Keratinocyte (primary cell): ENCODE measurements at regions not wholly inside any gene's neighbourhood (a gene's known extent, or its start where the extent isn't known, plus 50 kb on each side); places are given as distances from the start of the nearest gene placed in this dataset.
"Not testable (repeated sequence)": the region's sequence is repeated elsewhere in the genome, so short reads cannot be mapped to it uniquely, and the experiment has no call there.

ENCODE experiments used
- DNase-seq: peaks from one replicate; pipeline ENCODE4 v3.0.0-alpha.2; 2011; ENCODE audit warnings: low read depth, missing footprints, low spot score
- FAIRE-seq: peaks from 2 replicates; lab custom pipeline; 2011; peaks lifted over from hg19 to GRCh38; lab: Jason Lieb, UNC
- H2AFZ ChIP-seq: 2 replicates; pipeline ENCODE4 v1.6.0; 2012; ENCODE audit warnings: low read length, control low read depth, inconsistent platforms; ENCODE audit not compliant: control insufficient read depth
- H3K27ac ChIP-seq: 2 replicates; pipeline ENCODE4 v1.5.1; 2011; ENCODE audit warnings: low read length; ENCODE audit not compliant: control insufficient read depth, insufficient read depth
- H3K27me3 ChIP-seq: 3 replicates; pipeline ENCODE4 v1.6.0; 2011; ENCODE audit warnings: low read length; ENCODE audit not compliant: control insufficient read depth, insufficient read depth; ENCODE audit errors: extremely low read depth
- H3K36me3 ChIP-seq, 2 experiments: 2 replicates in 1 of 2; 3 replicates in 1 of 2; pipeline ENCODE4 v1.5.1; 2011; ENCODE audit warnings: low read length in 2 of 2, mild to moderate bottlenecking in 1 of 2; ENCODE audit not compliant: control insufficient read depth in 2 of 2, insufficient read depth in 2 of 2; ENCODE audit errors: extremely low read depth in 1 of 2
- H3K4me1 ChIP-seq: 3 replicates; pipeline ENCODE4 v1.5.1; 2011; ENCODE audit warnings: low read length; ENCODE audit not compliant: control insufficient read depth, insufficient read depth; ENCODE audit errors: extremely low read depth
- H3K4me2 ChIP-seq: 3 replicates; pipeline ENCODE4 v1.6.0; 2011; ENCODE audit warnings: low read depth, low read length; ENCODE audit not compliant: control insufficient read depth, insufficient read depth; ENCODE audit errors: extremely low read depth
- H3K4me3 ChIP-seq, 3 experiments: fragments of 200-600 bp in 1 of 3; sonication (generic) in 1 of 3; 2 replicates in 2 of 3; 3 replicates in 1 of 3; pipeline ENCODE4 v1.5.1; 2011 to 2016; ENCODE audit warnings: low read length in 3 of 3, mild to moderate bottlenecking in 3 of 3, control low read depth in 2 of 3, inconsistent platforms in 1 of 3, low read depth in 1 of 3, mixed read lengths in 1 of 3, mixed run types in 1 of 3, moderate library complexity in 1 of 3; ENCODE audit not compliant: control insufficient read depth in 2 of 3, insufficient read depth in 2 of 3; ENCODE audit errors: extremely low read depth in 1 of 3
- H3K79me2 ChIP-seq: 2 replicates; pipeline ENCODE4 v1.6.0; 2012; ENCODE audit warnings: low read length; ENCODE audit not compliant: control insufficient read depth, insufficient read depth
- H3K9ac ChIP-seq: 3 replicates; pipeline ENCODE4 v1.6.0; 2011; ENCODE audit warnings: low read length; ENCODE audit not compliant: control insufficient read depth, insufficient read depth; ENCODE audit errors: extremely low read depth
- H3K9me1 ChIP-seq: 3 replicates; pipeline ENCODE4 v1.6.0; 2011; ENCODE audit warnings: low read length; ENCODE audit not compliant: control insufficient read depth, insufficient read depth; ENCODE audit errors: extremely low read depth
- H3K9me3 ChIP-seq: 2 replicates; pipeline ENCODE4 v1.5.1; 2012; ENCODE audit warnings: low read depth, low read length; ENCODE audit not compliant: control insufficient read depth
- H4K20me1 ChIP-seq: 3 replicates; pipeline ENCODE4 v1.6.0; 2011; ENCODE audit warnings: low read length; ENCODE audit not compliant: control insufficient read depth, insufficient read depth; ENCODE audit errors: extremely low read depth
- EZH2 ChIP-seq: IDR thresholded peaks from one replicate; pipeline ENCODE4 v1.6.1; 2012; ENCODE audit warnings: inconsistent platforms, mild to moderate bottlenecking, low read length, moderate library complexity
- dilution Hi-C: fragments of 300-500 bp; cut with MboI; formaldehyde crosslinking; loops from one replicate; pipeline ENCODE4 v1.7.0; 2020; ENCODE audit warnings: low sequenced_read_pairs; ENCODE audit not compliant: extremely low pct_ligation_motif_present
- TF ChIP-seq, protein P1 (sequence below), 3 experiments: IDR thresholded peaks in 1 of 3; conservative IDR thresholded peaks in 1 of 3; optimal IDR thresholded peaks in 1 of 3; 2 replicates in 2 of 3; 3 replicates in 1 of 3; pipeline versions ENCODE3 to v1.5.1; 2011; ENCODE audit warnings: low read length in 3 of 3, mild to moderate bottlenecking in 3 of 3, moderate library complexity in 2 of 3, control low read depth in 1 of 3, inconsistent platforms in 1 of 3; ENCODE audit not compliant: insufficient read depth in 2 of 3; ENCODE audit errors: extremely low read depth in 1 of 3

DNA sequence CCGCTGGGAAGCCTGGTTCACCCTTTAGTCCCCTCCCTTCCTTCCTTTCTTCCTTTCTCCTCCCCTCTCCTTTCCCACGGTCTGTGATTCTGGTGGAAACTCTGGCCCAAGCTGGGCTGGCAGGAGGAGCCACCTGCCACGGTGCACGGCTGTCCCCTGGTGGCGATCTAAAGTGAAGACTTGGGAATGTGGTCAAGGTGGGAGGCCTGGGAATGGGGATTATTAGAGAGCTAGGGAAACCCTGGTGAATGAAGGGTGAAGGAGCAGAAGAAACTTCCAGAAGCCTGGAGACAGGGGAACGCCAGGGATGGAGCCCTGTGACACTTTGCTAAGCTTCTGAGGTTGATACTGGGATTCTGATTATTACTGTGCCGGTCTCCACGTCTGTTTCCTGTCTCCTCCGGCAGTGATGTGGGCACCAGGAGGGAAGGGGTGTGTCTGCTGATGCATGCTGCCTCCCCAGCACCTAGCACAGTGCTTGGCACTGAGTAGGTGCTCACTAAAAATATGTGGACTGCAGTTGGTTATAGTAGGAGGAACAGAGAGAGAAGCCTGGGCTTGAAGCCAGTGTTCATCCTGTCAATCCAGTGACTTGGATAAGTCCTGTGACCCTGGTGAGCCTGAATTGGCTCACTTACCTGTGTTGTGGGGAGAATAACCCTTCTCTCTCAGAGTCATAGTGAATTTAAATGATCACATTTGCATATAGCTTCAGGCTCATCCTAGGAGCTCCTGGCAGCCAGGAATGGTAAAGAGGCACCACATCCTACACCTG is 71.2 kb upstream of the NBPF3 start:
- Histone ChIP-seq H3K36me3 (no peaks in the 10 kb centered on the region), H3K4me2 (no peak overlapping the region), H3K9me3 (no peaks in the 10 kb centered on the region), H3K4me1 (peaks cover 3% of the 10 kb centered on the region), H4K20me1 (no peaks in the 10 kb centered on the region), H2AFZ (no peak overlapping the region), H3K79me2 (no peaks in the 10 kb centered on the region), H3K27me3 (no peaks in the 10 kb centered on the region), H3K4me3 (no peak overlapping the region), H3K27ac (no peak overlapping the region), H3K9me1 (no peaks in the 10 kb centered on the region), H3K9ac (no peak overlapping the region)
- peak; percentile 83 for FAIRE-seq
- TF ChIP-seq, protein P1, sequence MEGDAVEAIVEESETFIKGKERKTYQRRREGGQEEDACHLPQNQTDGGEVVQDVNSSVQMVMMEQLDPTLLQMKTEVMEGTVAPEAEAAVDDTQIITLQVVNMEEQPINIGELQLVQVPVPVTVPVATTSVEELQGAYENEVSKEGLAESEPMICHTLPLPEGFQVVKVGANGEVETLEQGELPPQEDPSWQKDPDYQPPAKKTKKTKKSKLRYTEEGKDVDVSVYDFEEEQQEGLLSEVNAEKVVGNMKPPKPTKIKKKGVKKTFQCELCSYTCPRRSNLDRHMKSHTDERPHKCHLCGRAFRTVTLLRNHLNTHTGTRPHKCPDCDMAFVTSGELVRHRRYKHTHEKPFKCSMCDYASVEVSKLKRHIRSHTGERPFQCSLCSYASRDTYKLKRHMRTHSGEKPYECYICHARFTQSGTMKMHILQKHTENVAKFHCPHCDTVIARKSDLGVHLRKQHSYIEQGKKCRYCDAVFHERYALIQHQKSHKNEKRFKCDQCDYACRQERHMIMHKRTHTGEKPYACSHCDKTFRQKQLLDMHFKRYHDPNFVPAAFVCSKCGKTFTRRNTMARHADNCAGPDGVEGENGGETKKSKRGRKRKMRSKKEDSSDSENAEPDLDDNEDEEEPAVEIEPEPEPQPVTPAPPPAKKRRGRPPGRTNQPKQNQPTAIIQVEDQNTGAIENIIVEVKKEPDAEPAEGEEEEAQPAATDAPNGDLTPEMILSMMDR (optimal IDR thresholded peaks at IDR 0.05 in 1 of 3, IDR thresholded peaks at IDR 0.05 in 1 of 3, conservative IDR thresholded peaks at IDR 0.05 in 1 of 3; ENCODE audit: extremely low read depth in 1 of 3, insufficient read depth in 2 of 3, low read length in 3 of 3) = peak; percentile 98 to 100 (median 99)
- no peak for TF ChIP-seq EZH2
- no peak for DNase-seq
- dilution Hi-C loops = loop anchor here (10.0 kb wide), 1 partner anchor 124 kb away; no protein-coding TSS in a partner anchor

DNA sequence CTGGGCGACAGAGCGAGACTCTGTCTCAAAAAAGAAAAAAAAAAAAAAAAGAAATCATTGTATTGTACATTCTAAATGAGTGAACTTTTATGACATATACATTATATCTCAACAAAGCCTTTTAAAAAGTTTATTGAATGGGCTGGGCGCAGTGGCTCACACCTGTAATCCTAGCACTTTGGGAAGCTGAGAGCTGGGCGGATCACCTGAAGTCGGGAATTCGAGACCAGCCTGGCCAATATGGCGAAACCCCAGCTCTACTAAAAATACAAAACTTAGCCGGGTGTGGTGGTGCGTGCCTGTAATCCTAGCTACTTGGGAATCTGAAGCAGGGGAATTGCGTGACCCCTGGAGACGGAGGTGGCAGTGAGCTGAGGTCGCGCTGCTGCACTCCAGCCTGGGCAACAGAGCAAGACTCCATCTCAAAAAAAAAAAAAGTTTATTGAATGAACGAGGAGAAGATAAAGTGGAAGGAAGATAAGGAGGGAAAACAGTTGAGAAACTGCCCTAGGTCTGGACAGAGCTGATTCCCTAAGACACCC is 71.9 kb upstream of the NBPF3 start:
- H3K4me2 ChIP-seq, H3K4me3 ChIP-seq, H3K9me3 ChIP-seq, H3K79me2 ChIP-seq, H3K9ac ChIP-seq, DNase-seq, FAIRE-seq, H3K36me3 ChIP-seq, H3K4me1 ChIP-seq, H3K27ac ChIP-seq, H2AFZ ChIP-seq, H3K9me1 ChIP-seq, H4K20me1 ChIP-seq, H3K27me3 ChIP-seq: not testable (repeated sequence)
- dilution Hi-C loops = loop anchor here (10.0 kb wide), 1 partner anchor 123 kb away; no protein-coding TSS in a partner anchor
